Erythroblast (primary cell): ENCODE measurements at regions not wholly inside any gene's neighbourhood (a gene's known extent, or its start where the extent isn't known, plus 50 kb on each side); places are given as distances from the start of the nearest gene placed in this dataset.

Source experiments
- GATA1 ChIP-seq: IDR thresholded peaks from 2 replicates; pipeline ENCODE4 v1.6.1; 2011; ENCODE audit warnings: low read depth, mild to moderate bottlenecking, control low read depth, low read length, moderate library complexity
- POLR2A ChIP-seq: IDR thresholded peaks from 2 replicates; pipeline ENCODE4 v1.6.1; 2011; ENCODE audit warnings: mild to moderate bottlenecking, low read length

DNA sequence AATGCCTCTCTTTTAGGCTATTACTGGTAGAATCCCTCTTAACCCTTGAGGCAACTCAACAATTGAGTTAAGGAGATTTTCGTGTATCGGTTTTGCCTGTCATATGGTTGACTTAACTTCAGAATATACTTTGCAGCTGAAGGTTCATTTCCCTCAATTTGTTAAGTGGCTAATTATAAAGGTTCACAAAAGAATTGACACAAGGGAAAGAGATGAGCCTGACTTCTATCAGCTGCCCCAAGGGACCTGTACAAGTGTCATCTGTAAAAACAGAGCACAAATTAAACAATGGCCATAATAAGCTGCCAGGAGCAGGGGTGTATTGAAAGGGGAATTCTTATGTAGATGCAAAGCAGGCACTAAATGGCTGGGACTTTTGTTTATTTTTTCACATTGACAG, 334.8 kb upstream of the OBI1 start:
- TF ChIP-seq POLR2A (no peak), GATA1 (no peak)
